Liver (tissue), 3 donors: ENCODE measurements at regions not wholly inside any gene's neighbourhood (a gene's known extent, or its start where the extent isn't known, plus 50 kb on each side); places are given as distances from the start of the nearest gene placed in this dataset.

ENCODE experiments used
- RAD21 ChIP-seq, 2 donors: IDR thresholded peaks; 2 replicates each; pipeline ENCODE4 v1.6.1; 2016; ENCODE audit warnings: antibody characterized with exemption in 2 of 2, mild to moderate bottlenecking in 2 of 2
- YY1 ChIP-seq: IDR thresholded peaks from 2 replicates; pipeline ENCODE4 v1.6.1; 2016; ENCODE audit warnings: antibody characterized with exemption, mild to moderate bottlenecking
- TF ChIP-seq, protein P1 (sequence below): IDR thresholded peaks from 2 replicates; pipeline ENCODE4 v1.6.1; 2016; ENCODE audit warnings: antibody characterized with exemption
- TF ChIP-seq, protein P2 (sequence below): fragments of 150-350 bp; IDR thresholded peaks from 2 replicates; pipeline ENCODE4 v1.5.1; 2017; ENCODE audit warnings: improper control_type of control experiment, low read depth, low read length; ENCODE audit not compliant: missing input control
- donor health status: healthy.
- donor health status: healthy.

- TF ChIP-seq RAD21 (IDR thresholded peaks at IDR 0.05) (no peak), YY1 (no peak)
- TF ChIP-seq, protein P1, sequence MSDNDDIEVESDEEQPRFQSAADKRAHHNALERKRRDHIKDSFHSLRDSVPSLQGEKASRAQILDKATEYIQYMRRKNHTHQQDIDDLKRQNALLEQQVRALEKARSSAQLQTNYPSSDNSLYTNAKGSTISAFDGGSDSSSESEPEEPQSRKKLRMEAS = no peak
- TF ChIP-seq, protein P2, sequence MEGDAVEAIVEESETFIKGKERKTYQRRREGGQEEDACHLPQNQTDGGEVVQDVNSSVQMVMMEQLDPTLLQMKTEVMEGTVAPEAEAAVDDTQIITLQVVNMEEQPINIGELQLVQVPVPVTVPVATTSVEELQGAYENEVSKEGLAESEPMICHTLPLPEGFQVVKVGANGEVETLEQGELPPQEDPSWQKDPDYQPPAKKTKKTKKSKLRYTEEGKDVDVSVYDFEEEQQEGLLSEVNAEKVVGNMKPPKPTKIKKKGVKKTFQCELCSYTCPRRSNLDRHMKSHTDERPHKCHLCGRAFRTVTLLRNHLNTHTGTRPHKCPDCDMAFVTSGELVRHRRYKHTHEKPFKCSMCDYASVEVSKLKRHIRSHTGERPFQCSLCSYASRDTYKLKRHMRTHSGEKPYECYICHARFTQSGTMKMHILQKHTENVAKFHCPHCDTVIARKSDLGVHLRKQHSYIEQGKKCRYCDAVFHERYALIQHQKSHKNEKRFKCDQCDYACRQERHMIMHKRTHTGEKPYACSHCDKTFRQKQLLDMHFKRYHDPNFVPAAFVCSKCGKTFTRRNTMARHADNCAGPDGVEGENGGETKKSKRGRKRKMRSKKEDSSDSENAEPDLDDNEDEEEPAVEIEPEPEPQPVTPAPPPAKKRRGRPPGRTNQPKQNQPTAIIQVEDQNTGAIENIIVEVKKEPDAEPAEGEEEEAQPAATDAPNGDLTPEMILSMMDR = no peak
Observed at GRCh38 chr3:118473343-118473742, 561.3 kb downstream of the IGSF11 start.
